ENCODE measurements at regions not wholly inside any gene's neighbourhood (a gene's known extent, or its start where the extent isn't known, plus 50 kb on each side); places are given as distances from the start of the nearest gene placed in this dataset.

GRCh38 chr18:41798879-41799278 lies 156.2 kb upstream of the PIK3C3 start:
- Histone ChIP-seq H3K4me1 (ENCODE audit: control insufficient read depth, low read length) (no peaks in the 10 kb centered on the region), H3K27ac (ENCODE audit: low read depth, low read length) (no peak overlapping the region), H3F3A (ENCODE audit: control insufficient read depth, insufficient read depth) (no peaks in the 10 kb centered on the region), H3K27me3 (ENCODE audit: control insufficient read depth, low read length) (no peaks in the 10 kb centered on the region), H3K9me3 (ENCODE audit: control insufficient read depth, insufficient read depth, low read length) (no peaks in the 10 kb centered on the region), H3K4me3 (ENCODE audit: low read length) (no peak overlapping the region), H4K20me1 (ENCODE audit: control insufficient read depth, insufficient read depth, low read depth, low read length) (no peaks in the 10 kb centered on the region), H3K4me2 (ENCODE audit: low read length) (no peak overlapping the region), H3K36me3 (ENCODE audit: control insufficient read depth, low read length) (no peaks in the 10 kb centered on the region), H3K79me2 (ENCODE audit: control insufficient read depth, low read length) (no peaks in the 10 kb centered on the region), H3K9me2 (replicated peaks; ENCODE audit: control insufficient read depth, low read length) (no peaks in the 10 kb centered on the region)
- no peak for TF ChIP-seq EZH2phosphoT487 (IDR thresholded peaks at IDR 0.05; ENCODE audit: borderline replicate concordance, low read length)
- TF ChIP-seq CTCF (IDR thresholded peaks at IDR 0.05; ENCODE audit: low read depth, low read length, poor library complexity, severe bottlenecking), result no peak

GRCh38 chr18:41790687-41791086 lies 164.3 kb upstream of the PIK3C3 start:
- Histone ChIP-seq H3K9me2 (replicated peaks; ENCODE audit: control insufficient read depth, low read length) (no peaks in the 10 kb centered on the region; the same call in 1 of the 2 replicates), H3K4me1 (ENCODE audit: control insufficient read depth, low read length) (no peaks in the 10 kb centered on the region), H3K4me3 (ENCODE audit: low read length) (no peak overlapping the region), H3K36me3 (ENCODE audit: control insufficient read depth, low read length) (no peaks in the 10 kb centered on the region), H3K9me3 (ENCODE audit: control insufficient read depth, insufficient read depth, low read length) (no peaks in the 10 kb centered on the region), H3K79me2 (ENCODE audit: control insufficient read depth, low read length) (no peaks in the 10 kb centered on the region), H3K27me3 (ENCODE audit: control insufficient read depth, low read length) (no peaks in the 10 kb centered on the region), H3F3A (ENCODE audit: control insufficient read depth, insufficient read depth) (no peaks in the 10 kb centered on the region), H3K4me2 (ENCODE audit: low read length) (no peak overlapping the region), H4K20me1 (ENCODE audit: control insufficient read depth, insufficient read depth, low read depth, low read length) (no peaks in the 10 kb centered on the region), H3K27ac (ENCODE audit: low read depth, low read length) (no peak overlapping the region)
- TF ChIP-seq CTCF (IDR thresholded peaks at IDR 0.05; ENCODE audit: low read depth, low read length, poor library complexity, severe bottlenecking), result no peak
- TF ChIP-seq EZH2phosphoT487 (IDR thresholded peaks at IDR 0.05; ENCODE audit: borderline replicate concordance, low read length), result no peak

GRCh38 chr18:41789001-41789400 lies 166.0 kb upstream of the PIK3C3 start:
- TF ChIP-seq CTCF (IDR thresholded peaks at IDR 0.05; ENCODE audit: low read depth, low read length, poor library complexity, severe bottlenecking) (no peak), EZH2phosphoT487 (IDR thresholded peaks at IDR 0.05; ENCODE audit: borderline replicate concordance, low read length) (no peak)
- H3K27ac ChIP-seq (ENCODE audit: low read depth, low read length), result no peak overlapping the region
- H3K4me3 ChIP-seq (ENCODE audit: low read length), result no peak overlapping the region
- H3F3A ChIP-seq (ENCODE audit: control insufficient read depth, insufficient read depth), result no peaks in the 10 kb centered on the region
- H3K36me3 ChIP-seq (ENCODE audit: control insufficient read depth, low read length), result no peaks in the 10 kb centered on the region
- H3K9me3 ChIP-seq (ENCODE audit: control insufficient read depth, insufficient read depth, low read length), result no peaks in the 10 kb centered on the region
- no peak overlapping the region for H3K4me2 ChIP-seq (ENCODE audit: low read length)
- no peaks in the 10 kb centered on the region for H3K79me2 ChIP-seq (ENCODE audit: control insufficient read depth, low read length)
- no peaks in the 10 kb centered on the region for H3K27me3 ChIP-seq (ENCODE audit: control insufficient read depth, low read length)
- no peaks in the 10 kb centered on the region for H3K4me1 ChIP-seq (ENCODE audit: control insufficient read depth, low read length)
- no peaks in the 10 kb centered on the region; the same call in 1 of the 2 replicates for H3K9me2 ChIP-seq (replicated peaks; ENCODE audit: control insufficient read depth, low read length)
- H4K20me1 ChIP-seq (ENCODE audit: control insufficient read depth, insufficient read depth, low read depth, low read length), result no peaks in the 10 kb centered on the region

- Histone ChIP-seq H3K36me3 (ENCODE audit: control insufficient read depth, low read length) (no peaks in the 10 kb centered on the region), H3K4me1 (ENCODE audit: control insufficient read depth, low read length) (no peaks in the 10 kb centered on the region), H3K27ac (ENCODE audit: low read depth, low read length) (no peak overlapping the region), H3K4me3 (ENCODE audit: low read length) (no peak overlapping the region), H3K79me2 (ENCODE audit: control insufficient read depth, low read length) (no peaks in the 10 kb centered on the region), H3K9me3 (ENCODE audit: control insufficient read depth, insufficient read depth, low read length) (no peaks in the 10 kb centered on the region), H3K4me2 (ENCODE audit: low read length) (no peak overlapping the region), H4K20me1 (ENCODE audit: control insufficient read depth, insufficient read depth, low read depth, low read length) (no peaks in the 10 kb centered on the region), H3K9me2 (replicated peaks; ENCODE audit: control insufficient read depth, low read length) (no peaks in the 10 kb centered on the region), H3F3A (ENCODE audit: control insufficient read depth, insufficient read depth) (no peaks in the 10 kb centered on the region), H3K27me3 (ENCODE audit: control insufficient read depth, low read length) (no peaks in the 10 kb centered on the region)
- no peak for TF ChIP-seq EZH2phosphoT487 (IDR thresholded peaks at IDR 0.05; ENCODE audit: borderline replicate concordance, low read length)
Measured at GRCh38 chr18:41783879-41784278, 171.2 kb upstream of the PIK3C3 start.

Measured in DOHH2 (cell line).